HepG2 (cell line): ENCODE measurements at regions not wholly inside any gene's neighbourhood (a gene's known extent, or its start where the extent isn't known, plus 50 kb on each side); places are given as distances from the start of the nearest gene placed in this dataset.

Source experiments
- ATAC-seq: fragments of 200-7000 bp; cut with Tn5 transposase; 3 replicates; pipeline ENCODE4 v1.9.1; 2020; ENCODE audit warnings: mild to moderate bottlenecking, moderate library complexity
- BruUV-seq: library from RNA; stranded (reverse); fragments of 400-500 nt; replicated peaks from 2 replicates; lab custom pipeline; 2021; lab: Mats Ljungman, UMichigan
- CTCF ChIA-PET: fragments of 300-600 bp; formaldehyde crosslinking; extraction: SDS; loops from one replicate; lab custom pipeline; 2021; ENCODE audit warnings: low total read pairs, inconsistent platforms, low intra/inter-chr PET ratio; lab: Yijun Ruan, JAX
- POLR2A ChIA-PET: fragments of 350-600 bp; sonication (Branson Sonifier 250); formaldehyde crosslinking; loops from one replicate; lab custom pipeline; 2020; ENCODE audit warnings: antibody characterized with exemption, inconsistent platforms; lab: Yijun Ruan, JAX
- DNase-seq: peaks from one replicate; pipeline ENCODE4 v3.0.0-alpha.2; 2015; ENCODE audit warnings: low spot score
- FAIRE-seq: peaks from 3 replicates; lab custom pipeline; 2011; peaks lifted over from hg19 to GRCh38; lab: Jason Lieb, UNC
- H2AFZ ChIP-seq: one replicate; pipeline ENCODE4 v1.6.1; 2011; ENCODE audit warnings: low read length, inconsistent platforms
- H3K27ac ChIP-seq: fragments of 300-600 bp; 3 replicates; pipeline ENCODE4 v1.8.0; 2011; ENCODE audit warnings: mixed run types, mild to moderate bottlenecking, mixed read lengths, low read length, inconsistent platforms; ENCODE audit not compliant: insufficient read depth; ENCODE audit errors: extremely low read length
- H3K27me3 ChIP-seq, 2 experiments: fragments of 200-600 bp in 1 of 2; 2 replicates in 1 of 2; 3 replicates in 1 of 2; pipeline versions ENCODE4 v1.6.0 to v1.8.0; 2011; ENCODE audit warnings: low read length in 2 of 2, mild to moderate bottlenecking in 2 of 2, moderate library complexity in 2 of 2, inconsistent platforms in 1 of 2; ENCODE audit not compliant: insufficient read depth in 2 of 2, control insufficient read depth in 1 of 2
- H3K36me3 ChIP-seq, 2 experiments: fragments of 200-600 bp in 1 of 2; replicated peaks in 1 of 2; 2 replicates in 1 of 2; 3 replicates in 1 of 2; pipeline versions ENCODE4 v1.5.1 to v1.8.0; 2011; ENCODE audit warnings: low read length in 2 of 2, inconsistent platforms in 1 of 2; ENCODE audit not compliant: insufficient read depth in 2 of 2, control insufficient read depth in 1 of 2
- H3K4me1 ChIP-seq: 2 replicates; pipeline ENCODE4 v1.5.1; 2012; ENCODE audit warnings: low read length, inconsistent platforms; ENCODE audit not compliant: insufficient read depth
- H3K4me2 ChIP-seq: 2 replicates; pipeline ENCODE4 v1.6.0; 2011; ENCODE audit warnings: low read depth, low read length, inconsistent platforms
- H3K4me3 ChIP-seq, 3 experiments: fragments of 200-600 bp in 1 of 3; sonication (generic), shearing (Covaris generic) in 1 of 3; replicated peaks in 1 of 3; 2 replicates each; pipeline ENCODE4 v1.5.1; 2011 to 2016; ENCODE audit warnings: low read length in 3 of 3, inconsistent platforms in 2 of 3, low read depth in 2 of 3, mild to moderate bottlenecking in 2 of 3, control low read depth in 1 of 3, mixed read lengths in 1 of 3; ENCODE audit not compliant: insufficient read depth in 1 of 3
- H3K79me2 ChIP-seq: one replicate; pipeline ENCODE4 v1.6.1; 2011; ENCODE audit warnings: low read length, inconsistent platforms; ENCODE audit not compliant: insufficient read depth
- H3K9ac ChIP-seq: 2 replicates; pipeline ENCODE4 v1.6.0; 2011; ENCODE audit warnings: mild to moderate bottlenecking, low read depth, low read length, inconsistent platforms; ENCODE audit not compliant: insufficient read depth
- H3K9me3 ChIP-seq: 2 replicates; pipeline ENCODE4 v1.5.1; 2012; ENCODE audit warnings: mild to moderate bottlenecking, low read length
- H4K20me1 ChIP-seq: 2 replicates; pipeline ENCODE4 v1.6.0; 2011; ENCODE audit warnings: inconsistent platforms, mild to moderate bottlenecking, low read length, moderate library complexity; ENCODE audit not compliant: insufficient read depth
- HMGA1 ChIP-seq: sonication (generic); formaldehyde crosslinking; conservative IDR thresholded peaks from 2 replicates; pipeline ENCODE4 v1.4.0; 2020; ENCODE audit warnings: missing genetic modification reagents
- MTF1 ChIP-seq: sonication (generic); formaldehyde crosslinking; IDR thresholded peaks from 2 replicates; pipeline ENCODE4 v1.5.0; 2020; ENCODE audit warnings: missing genetic modification reagents
- RARG ChIP-seq: sonication (generic); formaldehyde crosslinking; IDR thresholded peaks from 2 replicates; pipeline ENCODE4 v1.4.0; 2020; ENCODE audit warnings: low read depth, mild to moderate bottlenecking, missing genetic modification reagents
- SMARCE1 ChIP-seq: fragments of 450-650 bp; IDR thresholded peaks from 2 replicates; pipeline ENCODE4 v1.6.1; 2017; ENCODE audit warnings: borderline replicate concordance
- SNRNP70 ChIP-seq: fragments of 200-400 bp; formaldehyde crosslinking; IDR thresholded peaks from 2 replicates; pipeline ENCODE4 v1.6.1; 2017; ENCODE audit warnings: mild to moderate bottlenecking, low read depth, low read length, moderate library complexity
- TAF15 ChIP-seq: fragments of 200-400 bp; formaldehyde crosslinking; IDR thresholded peaks from one replicate; pipeline ENCODE4 v1.6.1; 2018; ENCODE audit warnings: mild to moderate bottlenecking, low read depth, low read length; ENCODE audit not compliant: poor library complexity, severe bottlenecking
- TBP ChIP-seq: sonication (generic); formaldehyde crosslinking; IDR thresholded peaks from 2 replicates; pipeline ENCODE4 v1.5.0; 2020; ENCODE audit warnings: missing genetic modification reagents
- WGBS: methylation state at CpG from one replicate; pipeline ENCODE4 v1.1.6; 2017; ENCODE audit warnings: low lambda C conversion rate; 5-methylcytosine and 5-hydroxymethylcytosine counted together
- in situ Hi-C: cut with HindIII; loops from 2 replicates; pipeline ENCODE4 v1.10.0; 2017; ENCODE audit warnings: low pct_unique_long_range_greater_than_20kb; ENCODE audit not compliant: extremely low pct_ligation_motif_present
- intact Hi-C: fragments of 100-400 bp; cut with micrococcal nuclease; formaldehyde crosslinking; loops from one replicate; pipeline ENCODE4 v1.10.0; 2022; ENCODE audit not compliant: unreplicated experiment
- TF ChIP-seq, protein P1 (sequence below): sonication (generic); formaldehyde crosslinking; IDR thresholded peaks from 2 replicates; pipeline ENCODE4 v1.4.0; 2020; ENCODE audit warnings: missing genetic modification reagents
- TF ChIP-seq, protein P2 (sequence below): sonication (generic); formaldehyde crosslinking; IDR thresholded peaks from 2 replicates; pipeline ENCODE4 v1.4.0; 2020; ENCODE audit warnings: missing genetic modification reagents
- TF ChIP-seq, protein P3 (sequence below): sonication (generic); formaldehyde crosslinking; IDR thresholded peaks from 2 replicates; pipeline ENCODE4 v1.4.0; 2020; ENCODE audit warnings: mild to moderate bottlenecking, missing genetic modification reagents
- TF ChIP-seq, protein P4 (sequence below): sonication (generic); formaldehyde crosslinking; IDR thresholded peaks from 2 replicates; pipeline ENCODE4 v1.5.1; 2020; ENCODE audit warnings: missing genetic modification reagents, mild to moderate bottlenecking, borderline replicate concordance

DNA sequence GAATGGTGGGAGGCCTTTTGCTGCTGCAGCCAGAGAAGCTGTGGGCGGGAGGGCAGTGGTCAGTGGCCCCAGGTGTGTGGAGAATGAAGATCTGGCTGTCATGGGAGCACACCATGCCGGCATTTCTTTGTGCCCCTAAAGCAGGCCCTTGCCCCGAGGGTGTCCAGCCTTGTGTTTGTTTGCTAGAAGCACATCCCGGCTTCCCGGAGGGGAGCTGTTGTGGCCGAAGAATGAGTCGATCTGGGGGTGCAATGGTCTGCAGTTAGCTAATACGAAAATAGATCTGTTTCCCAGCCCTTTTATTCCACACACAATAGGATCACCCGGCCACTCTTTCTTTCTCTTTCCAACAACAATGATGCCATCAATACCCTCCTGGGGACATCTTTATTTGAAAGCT lies 228.8 kb downstream of the CBLN1 start (continued):
- TF ChIP-seq, protein P1, sequence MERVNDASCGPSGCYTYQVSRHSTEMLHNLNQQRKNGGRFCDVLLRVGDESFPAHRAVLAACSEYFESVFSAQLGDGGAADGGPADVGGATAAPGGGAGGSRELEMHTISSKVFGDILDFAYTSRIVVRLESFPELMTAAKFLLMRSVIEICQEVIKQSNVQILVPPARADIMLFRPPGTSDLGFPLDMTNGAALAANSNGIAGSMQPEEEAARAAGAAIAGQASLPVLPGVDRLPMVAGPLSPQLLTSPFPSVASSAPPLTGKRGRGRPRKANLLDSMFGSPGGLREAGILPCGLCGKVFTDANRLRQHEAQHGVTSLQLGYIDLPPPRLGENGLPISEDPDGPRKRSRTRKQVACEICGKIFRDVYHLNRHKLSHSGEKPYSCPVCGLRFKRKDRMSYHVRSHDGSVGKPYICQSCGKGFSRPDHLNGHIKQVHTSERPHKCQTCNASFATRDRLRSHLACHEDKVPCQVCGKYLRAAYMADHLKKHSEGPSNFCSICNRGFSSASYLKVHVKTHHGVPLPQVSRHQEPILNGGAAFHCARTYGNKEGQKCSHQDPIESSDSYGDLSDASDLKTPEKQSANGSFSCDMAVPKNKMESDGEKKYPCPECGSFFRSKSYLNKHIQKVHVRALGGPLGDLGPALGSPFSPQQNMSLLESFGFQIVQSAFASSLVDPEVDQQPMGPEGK (CRISPR knock-in tag): no peak
- no peak for TF ChIP-seq HMGA1
- no peak for TF ChIP-seq SMARCE1

DNA sequence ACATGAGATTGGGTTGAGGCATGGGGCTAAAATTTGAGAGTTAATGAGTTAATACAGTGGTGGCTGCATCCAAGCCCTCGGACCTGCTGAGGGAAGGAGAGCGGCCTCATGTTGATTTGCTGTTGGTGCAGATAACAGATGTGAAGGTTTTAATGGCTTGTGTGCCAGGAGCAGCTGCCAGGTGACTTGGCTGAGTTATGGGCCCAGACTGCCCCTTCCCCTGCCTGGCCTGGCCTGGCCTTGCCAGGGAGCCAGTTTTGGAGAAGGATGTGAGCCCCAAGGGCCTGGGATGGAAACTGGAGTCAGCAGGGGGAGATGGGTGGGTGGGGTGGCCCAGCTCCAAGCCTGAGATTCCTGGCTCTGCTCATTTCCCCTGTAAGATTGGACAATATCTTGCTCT lies 230.1 kb downstream of the CBLN1 start:
- no peaks in the 10 kb centered on the region for H4K20me1 ChIP-seq
- no peaks in the 10 kb centered on the region for H3K9me3 ChIP-seq
- intact Hi-C loops (no loop called here), in situ Hi-C loops (no loop called here)
- no peaks in the 10 kb centered on the region for H3K36me3 ChIP-seq
- H3K4me3 ChIP-seq: no peak overlapping the region
- WGBS: 0% methylated on average over 2 of the region's 2 CpGs
- no TSS peak for BruUV-seq
- H2AFZ ChIP-seq: no peak overlapping the region
- no peaks in the 10 kb centered on the region for H3K4me1 ChIP-seq
- ChIA-PET CTCF (no interaction called here), POLR2A (no interaction called here)
- ATAC-seq: no peak
- no peak overlapping the region for H3K4me2 ChIP-seq
- DNase-seq: no peak
- H3K27ac ChIP-seq: no peak overlapping the region
- no peaks in the 10 kb centered on the region for H3K27me3 ChIP-seq
- H3K9ac ChIP-seq: no peak overlapping the region
- H3K79me2 ChIP-seq: no peaks in the 10 kb centered on the region
- no peak for FAIRE-seq
- TF ChIP-seq RARG: no peak
- TF ChIP-seq, protein P2, sequence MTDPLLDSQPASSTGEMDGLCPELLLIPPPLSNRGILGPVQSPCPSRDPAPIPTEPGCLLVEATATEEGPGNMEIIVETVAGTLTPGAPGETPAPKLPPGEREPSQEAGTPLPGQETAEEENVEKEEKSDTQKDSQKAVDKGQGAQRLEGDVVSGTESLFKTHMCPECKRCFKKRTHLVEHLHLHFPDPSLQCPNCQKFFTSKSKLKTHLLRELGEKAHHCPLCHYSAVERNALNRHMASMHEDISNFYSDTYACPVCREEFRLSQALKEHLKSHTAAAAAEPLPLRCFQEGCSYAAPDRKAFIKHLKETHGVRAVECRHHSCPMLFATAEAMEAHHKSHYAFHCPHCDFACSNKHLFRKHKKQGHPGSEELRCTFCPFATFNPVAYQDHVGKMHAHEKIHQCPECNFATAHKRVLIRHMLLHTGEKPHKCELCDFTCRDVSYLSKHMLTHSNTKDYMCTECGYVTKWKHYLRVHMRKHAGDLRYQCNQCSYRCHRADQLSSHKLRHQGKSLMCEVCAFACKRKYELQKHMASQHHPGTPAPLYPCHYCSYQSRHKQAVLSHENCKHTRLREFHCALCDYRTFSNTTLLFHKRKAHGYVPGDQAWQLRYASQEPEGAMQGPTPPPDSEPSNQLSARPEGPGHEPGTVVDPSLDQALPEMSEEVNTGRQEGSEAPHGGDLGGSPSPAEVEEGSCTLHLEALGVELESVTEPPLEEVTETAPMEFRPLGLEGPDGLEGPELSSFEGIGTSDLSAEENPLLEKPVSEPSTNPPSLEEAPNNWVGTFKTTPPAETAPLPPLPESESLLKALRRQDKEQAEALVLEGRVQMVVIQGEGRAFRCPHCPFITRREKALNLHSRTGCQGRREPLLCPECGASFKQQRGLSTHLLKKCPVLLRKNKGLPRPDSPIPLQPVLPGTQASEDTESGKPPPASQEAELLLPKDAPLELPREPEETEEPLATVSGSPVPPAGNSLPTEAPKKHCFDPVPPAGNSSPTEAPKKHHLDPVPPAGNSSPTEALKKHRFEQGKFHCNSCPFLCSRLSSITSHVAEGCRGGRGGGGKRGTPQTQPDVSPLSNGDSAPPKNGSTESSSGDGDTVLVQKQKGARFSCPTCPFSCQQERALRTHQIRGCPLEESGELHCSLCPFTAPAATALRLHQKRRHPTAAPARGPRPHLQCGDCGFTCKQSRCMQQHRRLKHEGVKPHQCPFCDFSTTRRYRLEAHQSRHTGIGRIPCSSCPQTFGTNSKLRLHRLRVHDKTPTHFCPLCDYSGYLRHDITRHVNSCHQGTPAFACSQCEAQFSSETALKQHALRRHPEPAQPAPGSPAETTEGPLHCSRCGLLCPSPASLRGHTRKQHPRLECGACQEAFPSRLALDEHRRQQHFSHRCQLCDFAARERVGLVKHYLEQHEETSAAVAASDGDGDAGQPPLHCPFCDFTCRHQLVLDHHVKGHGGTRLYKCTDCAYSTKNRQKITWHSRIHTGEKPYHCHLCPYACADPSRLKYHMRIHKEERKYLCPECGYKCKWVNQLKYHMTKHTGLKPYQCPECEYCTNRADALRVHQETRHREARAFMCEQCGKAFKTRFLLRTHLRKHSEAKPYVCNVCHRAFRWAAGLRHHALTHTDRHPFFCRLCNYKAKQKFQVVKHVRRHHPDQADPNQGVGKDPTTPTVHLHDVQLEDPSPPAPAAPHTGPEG (CRISPR knock-in tag): no peak
- TF ChIP-seq, protein P3, sequence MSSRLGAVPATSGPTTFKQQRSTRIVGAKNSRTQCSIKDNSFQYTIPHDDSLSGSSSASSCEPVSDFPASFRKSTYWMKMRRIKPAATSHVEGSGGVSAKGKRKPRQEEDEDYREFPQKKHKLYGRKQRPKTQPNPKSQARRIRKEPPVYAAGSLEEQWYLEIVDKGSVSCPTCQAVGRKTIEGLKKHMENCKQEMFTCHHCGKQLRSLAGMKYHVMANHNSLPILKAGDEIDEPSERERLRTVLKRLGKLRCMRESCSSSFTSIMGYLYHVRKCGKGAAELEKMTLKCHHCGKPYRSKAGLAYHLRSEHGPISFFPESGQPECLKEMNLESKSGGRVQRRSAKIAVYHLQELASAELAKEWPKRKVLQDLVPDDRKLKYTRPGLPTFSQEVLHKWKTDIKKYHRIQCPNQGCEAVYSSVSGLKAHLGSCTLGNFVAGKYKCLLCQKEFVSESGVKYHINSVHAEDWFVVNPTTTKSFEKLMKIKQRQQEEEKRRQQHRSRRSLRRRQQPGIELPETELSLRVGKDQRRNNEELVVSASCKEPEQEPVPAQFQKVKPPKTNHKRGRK (CRISPR knock-in tag): no peak
- TF ChIP-seq TBP (CRISPR knock-in tag): no peak
- no peak for TF ChIP-seq SMARCE1
- TF ChIP-seq TAF15: no peak
- TF ChIP-seq, protein P4, sequence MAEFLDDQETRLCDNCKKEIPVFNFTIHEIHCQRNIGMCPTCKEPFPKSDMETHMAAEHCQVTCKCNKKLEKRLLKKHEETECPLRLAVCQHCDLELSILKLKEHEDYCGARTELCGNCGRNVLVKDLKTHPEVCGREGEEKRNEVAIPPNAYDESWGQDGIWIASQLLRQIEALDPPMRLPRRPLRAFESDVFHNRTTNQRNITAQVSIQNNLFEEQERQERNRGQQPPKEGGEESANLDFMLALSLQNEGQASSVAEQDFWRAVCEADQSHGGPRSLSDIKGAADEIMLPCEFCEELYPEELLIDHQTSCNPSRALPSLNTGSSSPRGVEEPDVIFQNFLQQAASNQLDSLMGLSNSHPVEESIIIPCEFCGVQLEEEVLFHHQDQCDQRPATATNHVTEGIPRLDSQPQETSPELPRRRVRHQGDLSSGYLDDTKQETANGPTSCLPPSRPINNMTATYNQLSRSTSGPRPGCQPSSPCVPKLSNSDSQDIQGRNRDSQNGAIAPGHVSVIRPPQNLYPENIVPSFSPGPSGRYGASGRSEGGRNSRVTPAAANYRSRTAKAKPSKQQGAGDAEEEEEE (CRISPR knock-in tag): no peak
- TF ChIP-seq SNRNP70: no peak
- no peak for TF ChIP-seq MTF1 (CRISPR knock-in tag)
